ENCODE measurements at regions not wholly inside any gene's neighbourhood (a gene's known extent, or its start where the extent isn't known, plus 50 kb on each side); places are given as distances from the start of the nearest gene placed in this dataset.
"Not testable (repeated sequence)": the region's sequence is repeated elsewhere in the genome, so short reads cannot be mapped to it uniquely, and the experiment has no call there.

GRCh38 chr2:18304849-18305248, 255.6 kb downstream of the RDH14 start:
- no peak for DNase-seq

GRCh38 chr2:18301421-18302139, 258.9 kb downstream of the RDH14 start:
- no peak for DNase-seq

GRCh38 chr2:18299423-18300212, 260.8 kb downstream of the RDH14 start:
- DNase-seq, result no peak

- DNase-seq, result no peak
Measured at GRCh38 chr2:18297534-18298058, 262.9 kb downstream of the RDH14 start.

- no peak for DNase-seq
Measured at GRCh38 chr2:18290386-18290785, 270.1 kb downstream of the RDH14 start.

GRCh38 chr2:18286897-18287296, 273.6 kb downstream of the RDH14 start:
- no peak for DNase-seq

- DNase-seq, result no peak
Measured at GRCh38 chr2:18284331-18284730, 276.1 kb downstream of the RDH14 start.

GRCh38 chr2:18282026-18282425, 278.4 kb downstream of the RDH14 start:
- no peak for DNase-seq

GRCh38 chr2:18276583-18277075, 283.8 kb downstream of the RDH14 start:
- DNase-seq, result no peak

- no peak for DNase-seq
Measured at GRCh38 chr2:18273205-18273604, 287.2 kb downstream of the RDH14 start.

GRCh38 chr2:18272148-18272494, 288.3 kb downstream of the RDH14 start:
- DNase-seq, result no peak

GRCh38 chr2:18271370-18272147, 288.9 kb downstream of the RDH14 start:
- DNase-seq, result no peak

- DNase-seq, result no peak
Measured at GRCh38 chr2:18268400-18268799, 292.1 kb downstream of the RDH14 start.

GRCh38 chr2:18267501-18267900, 293.0 kb downstream of the RDH14 start:
- DNase-seq, result no peak

- not testable (repeated sequence) for DNase-seq
Measured at GRCh38 chr2:18266699-18267098, 293.8 kb downstream of the RDH14 start.

GRCh38 chr2:18265614-18266586, 294.6 kb downstream of the RDH14 start:
- no peak for DNase-seq

- no peak for DNase-seq
Measured at GRCh38 chr2:18262601-18263000, 297.9 kb downstream of the RDH14 start.

- DNase-seq, result no peak
Measured at GRCh38 chr2:18253686-18254197, 306.7 kb downstream of the RDH14 start.

- DNase-seq, result no peak
Measured at GRCh38 chr2:18251486-18251885, 309.0 kb downstream of the RDH14 start.

- DNase-seq, result no peak
Measured at GRCh38 chr2:18247282-18248110, 313.0 kb downstream of the RDH14 start.

- no peak for DNase-seq
Measured at GRCh38 chr2:18245375-18245774, 315.1 kb downstream of the RDH14 start.
